HG02610 (cell line): ENCODE measurements at regions not wholly inside any gene's neighbourhood (a gene's known extent, or its start where the extent isn't known, plus 50 kb on each side); places are given as distances from the start of the nearest gene placed in this dataset.
"Not testable (repeated sequence)": the region's sequence is repeated elsewhere in the genome, so short reads cannot be mapped to it uniquely, and the experiment has no call there.

ENCODE experiments used
- ATAC-seq: cut with Tn5 transposase; IDR thresholded peaks from one replicate; pipeline ENCODE4 v1.9.1; 2021; ENCODE audit warnings: mild to moderate bottlenecking, moderate library complexity; ENCODE audit not compliant: unreplicated experiment

- not testable (repeated sequence) for ATAC-seq
These were observed 2693.1 kb upstream of the TPTE start for GRCh38 chr21:7828260-7828659.

DNA sequence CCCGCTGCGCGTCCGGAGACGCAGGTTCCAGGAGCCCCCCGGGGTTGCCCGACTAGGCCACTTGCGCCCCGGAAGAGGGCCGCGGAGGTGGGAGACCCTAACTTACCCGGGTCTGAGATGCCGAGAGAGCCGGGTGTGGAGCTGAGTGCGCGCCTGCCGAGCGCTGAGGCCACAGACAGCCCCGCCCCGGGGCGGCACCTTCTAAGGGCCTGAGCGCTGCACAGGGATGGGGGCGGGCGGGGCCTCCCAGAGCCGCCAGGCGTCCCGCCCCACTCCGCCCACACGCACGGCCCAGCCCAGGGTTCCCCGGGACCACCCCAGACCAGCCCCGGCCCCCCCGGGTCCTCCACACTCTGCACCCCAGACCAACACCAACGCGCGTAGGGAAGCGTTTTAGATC lies 2692.0 kb upstream of the TPTE start:
- ATAC-seq: not testable (repeated sequence)

DNA sequence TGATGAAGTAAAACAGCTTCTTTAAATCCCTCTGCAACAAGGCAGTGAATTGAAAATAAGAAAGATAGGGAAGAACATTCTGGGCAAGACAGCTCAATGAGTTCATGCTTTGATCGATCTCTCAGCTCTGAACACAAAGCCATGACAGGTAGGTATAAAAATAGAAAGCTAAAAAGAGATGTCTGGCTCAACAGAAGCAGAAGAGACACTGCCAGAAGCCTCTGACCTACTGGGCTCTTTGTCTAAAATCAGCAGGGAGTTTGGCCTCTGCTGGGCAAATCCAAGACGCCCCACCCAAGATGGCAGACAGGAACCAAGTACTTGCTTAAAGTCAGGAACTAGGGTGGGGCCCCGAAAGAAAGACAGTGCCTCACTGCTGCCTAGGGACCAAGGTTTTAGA lies 2684.1 kb upstream of the TPTE start:
- ATAC-seq: not testable (repeated sequence)

- ATAC-seq: not testable (repeated sequence)
These were observed 2668.0 kb upstream of the TPTE start for GRCh38 chr21:7853426-7853825.

DNA sequence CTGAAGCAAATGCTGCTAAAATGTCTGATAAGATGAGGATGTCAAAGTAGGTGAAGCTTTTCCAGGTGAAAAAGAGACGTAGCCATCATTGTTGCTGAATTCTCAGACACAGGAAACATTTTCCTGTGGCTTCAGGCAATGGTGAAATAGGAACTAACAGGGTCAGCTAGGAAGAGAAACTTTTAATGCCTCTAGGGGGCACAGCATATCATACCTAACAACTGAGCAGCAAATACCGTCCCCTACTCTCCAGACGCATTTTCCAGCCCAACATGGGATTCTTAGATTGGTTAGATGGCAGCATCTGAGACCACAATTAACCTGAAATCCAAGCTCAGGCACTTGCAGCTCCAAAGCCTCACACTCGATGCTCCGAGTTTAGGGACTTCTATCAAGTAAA lies 2667.5 kb upstream of the TPTE start:
- not testable (repeated sequence) for ATAC-seq
